Nephron (organoid): ENCODE measurements at regions not wholly inside any gene's neighbourhood (a gene's known extent, or its start where the extent isn't known, plus 50 kb on each side); places are given as distances from the start of the nearest gene placed in this dataset.
A peak's percentile ranks its signal among the peaks of the same experiment; 100 is the strongest.

Experiments
- H3K27ac Mint-ChIP-seq, 3 experiments: 2 replicates each; pipeline ENCODE4 v1.8.0; 2020; ENCODE audit warnings: mixed read lengths in 3 of 3, mild to moderate bottlenecking in 2 of 3, moderate library complexity in 1 of 3
- H3K27me3 Mint-ChIP-seq: 2 replicates; pipeline ENCODE4 v1.8.0; 2021; ENCODE audit warnings: low read depth, mild to moderate bottlenecking, moderate library complexity, mixed read lengths
- H3K36me3 Mint-ChIP-seq: 2 replicates; pipeline ENCODE4 v1.8.0; 2020; ENCODE audit warnings: low read depth, mixed read lengths
- H3K4me1 Mint-ChIP-seq: 2 replicates; pipeline ENCODE4 v1.8.0; 2020; ENCODE audit warnings: mixed read lengths
- H3K4me3 Mint-ChIP-seq, 3 experiments: 2 replicates each; pipeline ENCODE4 v1.8.0; 2020; ENCODE audit warnings: mild to moderate bottlenecking in 3 of 3, mixed read lengths in 3 of 3, moderate library complexity in 2 of 3
- H3K9me3 Mint-ChIP-seq: 2 replicates; pipeline ENCODE4 v1.8.0; 2020; ENCODE audit warnings: mixed read lengths
- CTCF ChIP-seq, 3 experiments: fragments of 200-600 bp; sonication (generic); IDR thresholded peaks; one replicate each; pipeline ENCODE4 v1.5.0; 2021; ENCODE audit warnings: antibody characterized with exemption in 3 of 3; ENCODE audit not compliant: unreplicated experiment in 3 of 3

GRCh38 chr5:167953151-167953798 is 338.2 kb upstream of the WWC1 start:
- Mint-ChIP-seq H3K4me1 (peaks cover 24% of the 10 kb centered on the region), H3K36me3 (peaks cover 14% of the 10 kb centered on the region), H3K9me3 (peaks cover 24% of the 10 kb centered on the region), H3K4me3 (no peak overlapping the region), H3K27ac (no peak overlapping the region), H3K27me3 (peaks cover 9% of the 10 kb centered on the region)
- TF ChIP-seq CTCF (IDR thresholded peaks at IDR 0.05; ENCODE audit: unreplicated experiment in 3 of 3), result no peak

GRCh38 chr5:167961731-167962130 is 329.7 kb upstream of the WWC1 start:
- Mint-ChIP-seq H3K9me3 (peaks cover 25% of the 10 kb centered on the region), H3K27me3 (no peaks in the 10 kb centered on the region), H3K4me1 (peaks cover under 1% of the 10 kb centered on the region)

GRCh38 chr5:167964529-167964928 is 326.9 kb upstream of the WWC1 start:
- H3K36me3 Mint-ChIP-seq, result no peaks in the 10 kb centered on the region
- H3K27ac Mint-ChIP-seq, result no peak overlapping the region
- H3K4me1 Mint-ChIP-seq, result peaks cover 12% of the 10 kb centered on the region
- no peak for TF ChIP-seq CTCF (IDR thresholded peaks at IDR 0.05; ENCODE audit: unreplicated experiment in 3 of 3)
- H3K4me3 Mint-ChIP-seq, result no peak overlapping the region
- no peaks in the 10 kb centered on the region for H3K27me3 Mint-ChIP-seq
- H3K9me3 Mint-ChIP-seq, result peaks cover 2% of the 10 kb centered on the region

More at GRCh38 chr5:167961731-167962130, 329.7 kb upstream of the WWC1 start:
- Mint-ChIP-seq H3K36me3 (peaks cover 10% of the 10 kb centered on the region), H3K4me3 (no peak overlapping the region), H3K27ac (no peak overlapping the region)
- no peak for TF ChIP-seq CTCF (IDR thresholded peaks at IDR 0.05; ENCODE audit: unreplicated experiment in 3 of 3)

GRCh38 chr5:167965710-167966109 is 325.7 kb upstream of the WWC1 start:
- H3K36me3 Mint-ChIP-seq, result no peaks in the 10 kb centered on the region
- TF ChIP-seq CTCF (IDR thresholded peaks at IDR 0.05; ENCODE audit: unreplicated experiment in 3 of 3), result no peak
- H3K9me3 Mint-ChIP-seq, result no peaks in the 10 kb centered on the region
- H3K4me3 Mint-ChIP-seq, result no peak overlapping the region
- no peak overlapping the region for H3K27ac Mint-ChIP-seq
- peaks cover 12% of the 10 kb centered on the region for H3K4me1 Mint-ChIP-seq
- no peaks in the 10 kb centered on the region for H3K27me3 Mint-ChIP-seq

GRCh38 chr5:167966979-167967378 is 324.5 kb upstream of the WWC1 start:
- TF ChIP-seq CTCF (IDR thresholded peaks at IDR 0.05; ENCODE audit: unreplicated experiment in 3 of 3), result no peak
- no peaks in the 10 kb centered on the region for H3K36me3 Mint-ChIP-seq
- H3K9me3 Mint-ChIP-seq, result no peaks in the 10 kb centered on the region
- no peak overlapping the region for H3K4me3 Mint-ChIP-seq
- H3K27me3 Mint-ChIP-seq, result no peaks in the 10 kb centered on the region
- H3K27ac Mint-ChIP-seq, result no peak overlapping the region
- peaks cover 12% of the 10 kb centered on the region for H3K4me1 Mint-ChIP-seq

GRCh38 chr5:167967494-167968177 is 323.8 kb upstream of the WWC1 start:
- Mint-ChIP-seq H3K27ac (peak overlapping the region in 2 of 3 experiments; percentile 44 to 58), H3K4me1 (peaks cover 12% of the 10 kb centered on the region), H3K36me3 (no peaks in the 10 kb centered on the region), H3K9me3 (no peaks in the 10 kb centered on the region), H3K27me3 (no peaks in the 10 kb centered on the region), H3K4me3 (no peak overlapping the region)
- peak; percentile 26 to 32 (median 29) for TF ChIP-seq CTCF (IDR thresholded peaks at IDR 0.05; ENCODE audit: unreplicated experiment in 3 of 3)
